Astrocyte (in vitro differentiated cells and primary cell): ENCODE measurements at regions not wholly inside any gene's neighbourhood (a gene's known extent, or its start where the extent isn't known, plus 50 kb on each side); places are given as distances from the start of the nearest gene placed in this dataset.

Experiments used
- EZH2 ChIP-seq: IDR thresholded peaks from 2 replicates; pipeline ENCODE4 v1.6.1; 2012; ENCODE audit warnings: mild to moderate bottlenecking, low read length, inconsistent platforms; ENCODE audit not compliant: insufficient read depth
- TF ChIP-seq, protein P1 (sequence below): IDR thresholded peaks from 2 replicates; pipeline ENCODE4 v1.5.1; 2011; ENCODE audit warnings: low read depth, mild to moderate bottlenecking, inconsistent platforms, low read length, moderate library complexity; ENCODE audit not compliant: insufficient read depth

- no peak for TF ChIP-seq EZH2
- TF ChIP-seq, protein P1, sequence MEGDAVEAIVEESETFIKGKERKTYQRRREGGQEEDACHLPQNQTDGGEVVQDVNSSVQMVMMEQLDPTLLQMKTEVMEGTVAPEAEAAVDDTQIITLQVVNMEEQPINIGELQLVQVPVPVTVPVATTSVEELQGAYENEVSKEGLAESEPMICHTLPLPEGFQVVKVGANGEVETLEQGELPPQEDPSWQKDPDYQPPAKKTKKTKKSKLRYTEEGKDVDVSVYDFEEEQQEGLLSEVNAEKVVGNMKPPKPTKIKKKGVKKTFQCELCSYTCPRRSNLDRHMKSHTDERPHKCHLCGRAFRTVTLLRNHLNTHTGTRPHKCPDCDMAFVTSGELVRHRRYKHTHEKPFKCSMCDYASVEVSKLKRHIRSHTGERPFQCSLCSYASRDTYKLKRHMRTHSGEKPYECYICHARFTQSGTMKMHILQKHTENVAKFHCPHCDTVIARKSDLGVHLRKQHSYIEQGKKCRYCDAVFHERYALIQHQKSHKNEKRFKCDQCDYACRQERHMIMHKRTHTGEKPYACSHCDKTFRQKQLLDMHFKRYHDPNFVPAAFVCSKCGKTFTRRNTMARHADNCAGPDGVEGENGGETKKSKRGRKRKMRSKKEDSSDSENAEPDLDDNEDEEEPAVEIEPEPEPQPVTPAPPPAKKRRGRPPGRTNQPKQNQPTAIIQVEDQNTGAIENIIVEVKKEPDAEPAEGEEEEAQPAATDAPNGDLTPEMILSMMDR: no peak
Observed at GRCh38 chr9:582775-583174, 258.7 kb upstream of the DMRT1 start.
